PFSK-1 (cell line): ENCODE measurements at regions not wholly inside any gene's neighbourhood (a gene's known extent, or its start where the extent isn't known, plus 50 kb on each side); places are given as distances from the start of the nearest gene placed in this dataset.

Source experiments
- FOXP2 ChIP-seq: optimal IDR thresholded peaks from 2 replicates; pipeline ENCODE3; 2011; ENCODE audit warnings: borderline replicate concordance, control low read depth, inconsistent platforms; ENCODE audit not compliant: insufficient read depth; ENCODE audit errors: extremely low read length, extremely low read depth
- POLR2AphosphoS5 ChIP-seq: IDR thresholded peaks from 2 replicates; pipeline ENCODE4 v1.6.1; 2012; ENCODE audit warnings: low read depth, mild to moderate bottlenecking, control low read depth, low read length, moderate library complexity
- REST ChIP-seq, 2 experiments: IDR thresholded peaks; 2 replicates each; pipeline versions ENCODE4 v1.6.1 to v1.8.0; 2011 to 2012; ENCODE audit warnings: low read depth in 2 of 2, low read length in 2 of 2, control low read depth in 1 of 2, inconsistent platforms in 1 of 2, mild to moderate bottlenecking in 1 of 2, moderate library complexity in 1 of 2; ENCODE audit not compliant: insufficient read depth in 1 of 2
- SIN3A ChIP-seq: IDR thresholded peaks from 2 replicates; pipeline ENCODE4 v1.6.1; 2012; ENCODE audit warnings: mild to moderate bottlenecking, low read length, moderate library complexity, borderline replicate concordance; ENCODE audit not compliant: insufficient read depth
- TAF1 ChIP-seq: IDR thresholded peaks from 2 replicates; pipeline ENCODE4 v1.6.1; 2012; ENCODE audit warnings: low read length, control low read depth, borderline replicate concordance; ENCODE audit not compliant: insufficient read depth

DNA sequence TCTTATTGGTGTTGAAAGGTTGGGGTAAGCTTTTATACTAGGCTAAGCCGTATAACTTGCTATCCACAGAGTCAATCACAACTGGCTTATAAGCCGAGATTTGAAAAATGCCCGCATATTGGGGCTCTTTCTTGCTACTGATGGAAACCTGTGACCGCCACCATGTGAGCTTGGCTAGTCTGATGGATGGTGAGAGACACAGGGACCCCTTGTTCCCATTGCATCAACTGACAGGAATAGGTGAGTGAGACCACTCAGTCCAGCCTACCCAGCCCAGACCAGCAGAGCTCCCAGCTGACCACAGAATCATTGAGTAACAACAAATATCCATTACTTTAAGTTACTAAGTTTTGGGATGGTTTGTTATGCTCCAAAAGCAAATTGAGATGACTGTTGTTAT lies 676.4 kb upstream of the HS6ST1 start:
- TF ChIP-seq FOXP2: no peak
- no peak for TF ChIP-seq TAF1
- no peak for TF ChIP-seq SIN3A
- no peak for TF ChIP-seq POLR2AphosphoS5
- no peak for TF ChIP-seq REST (IDR thresholded peaks at IDR 0.05; ENCODE audit: insufficient read depth in 1 of 2, low read depth in 2 of 2, low read length in 2 of 2)

GRCh38 chr2:128996078-128996477 lies 677.4 kb upstream of the HS6ST1 start:
- TF ChIP-seq POLR2AphosphoS5: no peak
- no peak for TF ChIP-seq SIN3A
- TF ChIP-seq TAF1: no peak
- no peak for TF ChIP-seq REST (IDR thresholded peaks at IDR 0.05; ENCODE audit: insufficient read depth in 1 of 2, low read depth in 2 of 2, low read length in 2 of 2)
- no peak for TF ChIP-seq FOXP2

GRCh38 chr2:128997166-128997866 lies 678.6 kb upstream of the HS6ST1 start:
- TF ChIP-seq SIN3A (no peak), POLR2AphosphoS5 (no peak), FOXP2 (no peak), TAF1 (no peak), REST (IDR thresholded peaks at IDR 0.05; ENCODE audit: insufficient read depth in 1 of 2, low read depth in 2 of 2, low read length in 2 of 2) (no peak)

DNA sequence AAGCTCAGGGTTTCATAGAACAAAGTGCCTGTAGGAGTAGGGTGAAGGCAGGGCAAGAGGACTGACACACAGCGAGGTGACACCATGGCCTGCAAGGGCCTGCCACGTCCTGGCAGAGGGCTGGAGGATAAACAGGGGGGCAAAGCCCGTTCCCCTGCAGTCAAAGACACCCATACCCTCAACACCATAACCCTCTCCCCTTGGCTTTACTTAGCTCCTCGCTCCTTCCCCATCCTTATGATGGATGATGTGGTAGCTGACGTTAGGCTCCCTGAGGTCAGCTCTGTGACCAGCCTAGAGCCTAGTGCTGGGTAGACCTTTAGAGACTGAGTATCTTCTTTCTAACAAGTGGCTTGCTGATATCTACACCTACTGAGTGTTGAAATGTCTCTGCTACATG lies 683.3 kb upstream of the HS6ST1 start:
- TF ChIP-seq POLR2AphosphoS5 (no peak), REST (IDR thresholded peaks at IDR 0.05; ENCODE audit: insufficient read depth in 1 of 2, low read depth in 2 of 2, low read length in 2 of 2) (no peak), FOXP2 (no peak), SIN3A (no peak), TAF1 (no peak)
